Cardiac muscle cell (in vitro differentiated cells and primary cell): ENCODE measurements at regions not wholly inside any gene's neighbourhood (a gene's known extent, or its start where the extent isn't known, plus 50 kb on each side); places are given as distances from the start of the nearest gene placed in this dataset.

Experiments
- DNase-seq, 2 donors: peaks; one replicate each; pipeline versions ENCODE4 v3.0.0 to v3.0.0-alpha.2; 2010 to 2017; ENCODE audit warnings: low read depth in 1 of 2, low spot score in 1 of 2
- H3K27ac ChIP-seq: fragments of 200-600 bp; sonication (generic); 2 replicates; pipeline ENCODE4 v1.5.1; 2016
- H3K27me3 ChIP-seq: fragments of 200-600 bp; sonication (generic); 2 replicates; pipeline ENCODE4 v1.6.0; 2016; ENCODE audit warnings: control low read depth
- H3K36me3 ChIP-seq: fragments of 200-600 bp; sonication (generic); 2 replicates; pipeline ENCODE4 v1.5.1; 2016; ENCODE audit warnings: control low read depth
- H3K4me1 ChIP-seq: fragments of 200-600 bp; sonication (generic); 2 replicates; pipeline ENCODE4 v1.8.1; 2017; ENCODE audit warnings: low read depth, mild to moderate bottlenecking, mixed run types
- H3K4me3 ChIP-seq: fragments of 200-600 bp; sonication (generic); 2 replicates; pipeline ENCODE4 v1.5.1; 2016; ENCODE audit warnings: mild to moderate bottlenecking
- H3K9me3 ChIP-seq: fragments of 200-600 bp; sonication (generic); 2 replicates; pipeline ENCODE4 v1.5.1; 2017; ENCODE audit warnings: low read depth, mild to moderate bottlenecking, control low read depth
- CTCF ChIP-seq: IDR thresholded peaks from 2 replicates; pipeline ENCODE4 v1.5.1; 2012; ENCODE audit warnings: low read depth, mild to moderate bottlenecking, low read length

- no peak overlapping the region for H3K4me3 ChIP-seq
- H3K36me3 ChIP-seq, result no peaks in the 10 kb centered on the region
- no peaks in the 10 kb centered on the region for H3K9me3 ChIP-seq
- TF ChIP-seq CTCF, result no peak
- H3K4me1 ChIP-seq, result no peaks in the 10 kb centered on the region
- peak in 1 of 2 donors; percentile 25 for DNase-seq
- no peaks in the 10 kb centered on the region for H3K27me3 ChIP-seq
- H3K27ac ChIP-seq, result no peak overlapping the region
These were observed 472.8 kb downstream of the CCDC171 start for GRCh38 chr9:16025627-16026026.

GRCh38 chr9:16026886-16027285 lies 474.0 kb downstream of the CCDC171 start:
- H3K36me3 ChIP-seq, result no peaks in the 10 kb centered on the region
- no peak for TF ChIP-seq CTCF
- no peak overlapping the region for H3K27ac ChIP-seq
- no peaks in the 10 kb centered on the region for H3K4me1 ChIP-seq
- no peaks in the 10 kb centered on the region for H3K9me3 ChIP-seq
- H3K27me3 ChIP-seq, result no peaks in the 10 kb centered on the region
- DNase-seq, result no peak
- no peak overlapping the region for H3K4me3 ChIP-seq

- Histone ChIP-seq H3K27ac (no peak overlapping the region), H3K4me1 (no peaks in the 10 kb centered on the region), H3K4me3 (no peak overlapping the region), H3K36me3 (no peaks in the 10 kb centered on the region), H3K9me3 (no peaks in the 10 kb centered on the region), H3K27me3 (no peaks in the 10 kb centered on the region)
- TF ChIP-seq CTCF, result no peak
- no peak for DNase-seq
These were observed 475.7 kb downstream of the CCDC171 start for GRCh38 chr9:16028548-16028947.

- Histone ChIP-seq H3K9me3 (no peaks in the 10 kb centered on the region), H3K27me3 (no peaks in the 10 kb centered on the region), H3K36me3 (no peaks in the 10 kb centered on the region), H3K4me3 (no peak overlapping the region), H3K4me1 (no peaks in the 10 kb centered on the region), H3K27ac (no peak overlapping the region)
- DNase-seq, result no peak
- TF ChIP-seq CTCF, result no peak
These were observed 476.3 kb downstream of the CCDC171 start for GRCh38 chr9:16029046-16029615.

GRCh38 chr9:16029796-16030363 lies 477.0 kb downstream of the CCDC171 start:
- no peak overlapping the region for H3K4me3 ChIP-seq
- no peaks in the 10 kb centered on the region for H3K9me3 ChIP-seq
- no peak for TF ChIP-seq CTCF
- DNase-seq, result no peak
- no peaks in the 10 kb centered on the region for H3K4me1 ChIP-seq
- H3K36me3 ChIP-seq, result no peaks in the 10 kb centered on the region
- H3K27me3 ChIP-seq, result no peaks in the 10 kb centered on the region
- no peak overlapping the region for H3K27ac ChIP-seq
